ENCODE measurements at regions not wholly inside any gene's neighbourhood (a gene's known extent, or its start where the extent isn't known, plus 50 kb on each side); places are given as distances from the start of the nearest gene placed in this dataset.
A peak's percentile ranks its signal among the peaks of the same experiment; 100 is the strongest.

DNA sequence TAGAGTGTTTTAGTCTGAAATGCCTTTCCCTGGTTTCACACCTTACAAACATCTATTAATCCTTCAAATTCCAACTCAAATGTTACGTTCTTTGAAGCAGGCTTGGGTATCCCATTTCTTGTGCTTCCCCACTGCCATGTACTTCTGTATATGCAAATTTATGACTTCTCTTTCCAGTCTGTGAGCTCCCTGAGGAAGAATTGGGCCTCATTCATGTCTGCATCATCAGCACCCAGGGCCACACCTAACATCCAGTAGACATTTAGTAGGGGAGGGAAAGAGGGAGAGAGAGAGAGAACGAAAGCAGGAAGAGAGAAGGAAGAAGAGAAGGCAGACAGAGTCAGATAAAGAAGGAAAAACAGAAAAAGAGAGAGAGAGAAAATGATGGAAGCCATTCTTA lies 53.3 kb upstream of the KY start:
- Histone ChIP-seq H2AFZ (ENCODE audit: low read length) (no peak overlapping the region), H3K9me2 (replicated peaks; ENCODE audit: low read length) (no peaks in the 10 kb centered on the region), H3K4me3 (ENCODE audit: low read length) (no peak overlapping the region), H4K20me1 (ENCODE audit: low read length) (no peaks in the 10 kb centered on the region), H3K9ac (ENCODE audit: low read length) (no peak overlapping the region), H3K4me1 (ENCODE audit: insufficient read depth, low read length) (peaks cover 3% of the 10 kb centered on the region; the same call in 1 of the 2 replicates), H3K27ac (ENCODE audit: low read length) (no peak overlapping the region), H3F3A (ENCODE audit: low read length, unreplicated experiment) (no peaks in the 10 kb centered on the region), H3K36me3 (ENCODE audit: low read depth, low read length) (no peaks in the 10 kb centered on the region), H3K4me2 (ENCODE audit: low read length) (no peak overlapping the region), H3K79me2 (ENCODE audit: low read length) (no peaks in the 10 kb centered on the region), H3K9me3 (ENCODE audit: low read length) (no peaks in the 10 kb centered on the region), H3K27me3 (ENCODE audit: low read length) (0 out of 2 replicates have a peak, but pooled peaks cover 3% of the 10 kb centered on the region)
- DNase-seq (no peak), ATAC-seq (no peak)
- ChIA-PET CTCF (no interaction called here), POLR2A (ENCODE audit: unreplicated experiment) (no interaction called here)
- no TSS peak for BruUV-seq (replicated peaks)
- TF ChIP-seq EZH2 (IDR thresholded peaks at IDR 0.05; ENCODE audit: low read length, unreplicated experiment) (no peak), EZH2phosphoT487 (IDR thresholded peaks at IDR 0.05; ENCODE audit: borderline replicate concordance, low read length) (no peak)
- TF ChIP-seq, protein P1, sequence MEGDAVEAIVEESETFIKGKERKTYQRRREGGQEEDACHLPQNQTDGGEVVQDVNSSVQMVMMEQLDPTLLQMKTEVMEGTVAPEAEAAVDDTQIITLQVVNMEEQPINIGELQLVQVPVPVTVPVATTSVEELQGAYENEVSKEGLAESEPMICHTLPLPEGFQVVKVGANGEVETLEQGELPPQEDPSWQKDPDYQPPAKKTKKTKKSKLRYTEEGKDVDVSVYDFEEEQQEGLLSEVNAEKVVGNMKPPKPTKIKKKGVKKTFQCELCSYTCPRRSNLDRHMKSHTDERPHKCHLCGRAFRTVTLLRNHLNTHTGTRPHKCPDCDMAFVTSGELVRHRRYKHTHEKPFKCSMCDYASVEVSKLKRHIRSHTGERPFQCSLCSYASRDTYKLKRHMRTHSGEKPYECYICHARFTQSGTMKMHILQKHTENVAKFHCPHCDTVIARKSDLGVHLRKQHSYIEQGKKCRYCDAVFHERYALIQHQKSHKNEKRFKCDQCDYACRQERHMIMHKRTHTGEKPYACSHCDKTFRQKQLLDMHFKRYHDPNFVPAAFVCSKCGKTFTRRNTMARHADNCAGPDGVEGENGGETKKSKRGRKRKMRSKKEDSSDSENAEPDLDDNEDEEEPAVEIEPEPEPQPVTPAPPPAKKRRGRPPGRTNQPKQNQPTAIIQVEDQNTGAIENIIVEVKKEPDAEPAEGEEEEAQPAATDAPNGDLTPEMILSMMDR (conservative IDR thresholded peaks at IDR 0.05; ENCODE audit: low read depth, low read length), result no peak
- intact Hi-C loops (cut with micrococcal nuclease), result no loop called here

DNA sequence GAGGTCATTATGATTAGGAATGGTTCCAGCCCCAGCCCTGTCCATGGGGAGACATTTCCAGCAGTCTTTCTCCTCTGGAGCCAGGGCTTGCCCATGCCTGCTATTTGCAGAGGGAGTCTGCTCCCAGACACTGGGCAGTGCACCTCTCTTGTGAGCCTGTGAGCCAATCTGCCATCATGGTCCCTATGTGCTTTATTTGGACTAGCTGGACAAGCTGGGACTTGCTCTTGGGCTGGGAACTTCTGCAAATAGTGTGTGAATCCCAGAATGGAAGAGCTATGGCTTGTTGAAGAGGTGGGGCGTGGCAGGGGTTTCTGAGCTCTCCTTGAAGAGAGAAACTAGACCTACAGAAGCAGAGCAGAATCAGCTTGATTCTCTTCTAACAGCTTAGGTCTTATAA lies 53.7 kb upstream of the KY start:
- Histone ChIP-seq H3K9me2 (replicated peaks; ENCODE audit: low read length) (no peaks in the 10 kb centered on the region), H3K4me2 (ENCODE audit: low read length) (no peak overlapping the region), H3K79me2 (ENCODE audit: low read length) (no peaks in the 10 kb centered on the region), H4K20me1 (ENCODE audit: low read length) (no peaks in the 10 kb centered on the region), H3K9ac (ENCODE audit: low read length) (no peak overlapping the region), H3K27me3 (ENCODE audit: low read length) (0 out of 2 replicates have a peak, but pooled peaks cover 3% of the 10 kb centered on the region), H3K4me3 (ENCODE audit: low read length) (no peak overlapping the region), H3K4me1 (ENCODE audit: insufficient read depth, low read length) (peaks cover 4% of the 10 kb centered on the region; the same call in 1 of the 2 replicates), H3K9me3 (ENCODE audit: low read length) (no peaks in the 10 kb centered on the region), H3K36me3 (ENCODE audit: low read depth, low read length) (no peaks in the 10 kb centered on the region), H3F3A (ENCODE audit: low read length, unreplicated experiment) (no peaks in the 10 kb centered on the region), H3K27ac (ENCODE audit: low read length) (no peak overlapping the region), H2AFZ (ENCODE audit: low read length) (no peak overlapping the region)
- ATAC-seq, result no peak
- TF ChIP-seq, protein P1 (conservative IDR thresholded peaks at IDR 0.05; ENCODE audit: low read depth, low read length), result no peak
- no peak for TF ChIP-seq EZH2 (IDR thresholded peaks at IDR 0.05; ENCODE audit: low read length, unreplicated experiment)
- no peak for TF ChIP-seq EZH2phosphoT487 (IDR thresholded peaks at IDR 0.05; ENCODE audit: borderline replicate concordance, low read length)
- BruUV-seq (replicated peaks), result no TSS peak
- CTCF ChIA-PET, result no interaction called here
- no peak for DNase-seq
- POLR2A ChIA-PET (ENCODE audit: unreplicated experiment), result no interaction called here
- intact Hi-C loops (cut with micrococcal nuclease), result no loop called here

DNA sequence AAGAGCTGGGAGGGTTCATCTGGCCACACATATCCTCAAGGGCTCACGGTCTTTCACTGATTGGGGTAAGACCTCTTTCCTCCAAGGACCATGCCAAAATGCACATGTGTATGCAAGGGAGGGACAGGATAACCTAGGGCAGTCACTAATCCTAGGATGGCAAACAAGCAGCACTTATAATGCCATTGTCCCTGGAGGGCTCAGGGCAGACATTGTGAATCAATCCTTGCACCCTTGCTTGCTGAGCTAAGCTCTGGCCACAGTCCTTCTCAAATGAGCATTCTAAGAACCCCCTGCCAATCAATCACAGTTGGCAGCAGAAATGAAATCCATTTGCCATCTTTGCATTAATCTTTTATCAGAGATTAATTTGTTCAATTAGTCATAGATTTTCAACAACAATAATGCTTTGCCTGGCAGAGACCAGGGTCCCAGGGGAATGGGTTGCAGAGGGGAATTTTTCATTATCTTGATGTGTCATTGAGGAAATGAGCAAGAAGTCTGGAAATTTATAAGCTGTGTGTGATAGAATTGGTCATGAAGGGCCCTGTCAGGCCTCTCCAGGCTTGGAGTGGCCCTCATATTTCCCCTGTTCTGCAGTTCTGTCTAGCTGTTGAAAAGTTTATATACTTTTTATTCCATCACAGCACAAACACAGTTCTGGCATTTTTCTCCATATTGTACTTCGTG lies 57.2 kb upstream of the KY start:
- Histone ChIP-seq H3K79me2 (ENCODE audit: low read length) (no peaks in the 10 kb centered on the region), H4K20me1 (ENCODE audit: low read length) (no peaks in the 10 kb centered on the region), H3K9me2 (replicated peaks; ENCODE audit: low read length) (no peaks in the 10 kb centered on the region), H3K9me3 (ENCODE audit: low read length) (no peaks in the 10 kb centered on the region), H3K27ac (ENCODE audit: low read length) (peak overlapping the region; percentile 83), H3K4me3 (ENCODE audit: low read length) (no peak overlapping the region), H3K4me2 (ENCODE audit: low read length) (no peak overlapping the region), H3K36me3 (ENCODE audit: low read depth, low read length) (no peaks in the 10 kb centered on the region), H3K4me1 (ENCODE audit: insufficient read depth, low read length) (peaks cover 4% of the 10 kb centered on the region; the same call in 1 of the 2 replicates), H3K27me3 (ENCODE audit: low read length) (no peaks in the 10 kb centered on the region), H2AFZ (ENCODE audit: low read length) (no peak overlapping the region), H3F3A (ENCODE audit: low read length, unreplicated experiment) (no peaks in the 10 kb centered on the region), H3K9ac (ENCODE audit: low read length) (0 out of 2 replicates have a peak overlapping the region, but pooled peaks have one; percentile 25)
- TF ChIP-seq EZH2phosphoT487 (IDR thresholded peaks at IDR 0.05; ENCODE audit: borderline replicate concordance, low read length) (no peak), EZH2 (IDR thresholded peaks at IDR 0.05; ENCODE audit: low read length, unreplicated experiment) (no peak)
- TF ChIP-seq, protein P1 (conservative IDR thresholded peaks at IDR 0.05; ENCODE audit: low read depth, low read length), result no peak
- DNase-seq (peak; percentile 27), ATAC-seq (no peak)
- ChIA-PET POLR2A (ENCODE audit: unreplicated experiment) (no interaction called here), CTCF (no interaction called here)
- BruUV-seq (replicated peaks), result no TSS peak
- intact Hi-C loops (cut with micrococcal nuclease), result no loop called here

Data from PC-3 (cell line).